ENCODE measurements at regions not wholly inside any gene's neighbourhood (a gene's known extent, or its start where the extent isn't known, plus 50 kb on each side); places are given as distances from the start of the nearest gene placed in this dataset.

DNA sequence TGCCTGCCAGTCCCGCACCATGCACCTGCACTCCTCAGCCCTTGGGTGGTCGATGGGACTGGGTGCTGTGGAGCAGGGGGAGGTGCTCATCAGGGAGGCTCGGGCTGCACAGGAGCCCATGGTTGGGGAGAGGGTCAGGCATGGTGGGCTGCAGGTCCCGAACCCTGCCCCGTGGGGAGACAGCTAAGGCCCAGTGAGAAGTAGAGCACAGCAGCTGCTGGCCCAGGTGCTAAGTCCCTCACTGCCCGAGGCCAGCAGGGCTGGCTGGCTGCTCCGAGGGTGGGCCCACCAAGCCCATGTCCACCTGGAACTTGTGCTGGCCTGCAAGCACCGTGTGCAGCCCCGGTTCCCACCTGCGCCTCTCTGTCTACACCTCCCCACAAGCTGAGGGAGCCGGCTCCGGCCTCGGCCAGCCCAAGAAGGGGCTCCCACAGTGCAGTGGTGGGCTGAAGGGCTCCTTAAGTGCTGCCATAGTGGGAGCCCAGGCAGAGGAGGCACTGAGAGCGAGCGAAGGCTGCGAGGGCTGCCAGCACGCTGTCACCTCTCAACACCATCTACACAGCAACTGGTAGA, 88.5 kb upstream of the ELAVL2 start:
- no peak for DNase-seq (ENCODE audit: low read depth)

DNA sequence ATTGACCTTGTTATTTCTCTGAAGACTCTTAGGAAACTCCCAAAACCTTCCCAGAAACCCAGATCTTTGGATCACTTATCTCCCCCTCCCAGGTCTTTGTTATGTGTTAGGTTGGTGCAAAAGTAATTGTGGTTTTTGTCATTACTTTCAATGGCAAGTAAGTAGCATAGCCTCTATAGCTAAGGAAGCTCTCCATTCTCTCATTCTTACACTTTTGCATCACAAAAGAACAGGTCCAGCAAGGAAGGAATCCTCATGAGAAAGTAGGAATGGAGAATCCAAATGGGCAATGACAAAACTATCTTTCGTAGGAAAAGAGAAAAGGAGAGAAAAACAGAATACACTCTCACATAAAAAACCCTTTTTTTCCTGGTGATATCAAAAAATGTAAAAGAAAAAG, 81.3 kb upstream of the ELAVL2 start:
- no peak for DNase-seq (ENCODE audit: low read depth)

DNA sequence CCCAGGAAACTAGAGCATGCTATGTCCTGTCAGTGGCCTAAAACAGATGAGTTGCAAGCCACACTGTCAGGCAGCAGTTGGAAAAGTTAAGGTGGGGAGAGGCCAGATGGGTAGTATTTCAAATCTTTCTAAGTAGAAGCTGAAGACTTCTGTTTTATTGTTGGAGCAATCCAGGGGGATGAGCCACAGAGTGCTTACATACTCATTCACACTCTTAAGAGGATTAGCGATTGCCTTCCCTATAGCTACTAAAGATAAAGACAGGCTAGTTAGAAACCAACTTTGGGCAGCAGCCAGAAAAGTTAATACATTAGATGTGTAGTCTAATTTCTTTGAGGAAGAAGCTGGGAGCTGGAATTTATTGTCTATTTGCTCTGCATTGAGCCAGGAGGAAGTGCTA, 61.7 kb upstream of the ELAVL2 start:
- DNase-seq (ENCODE audit: low read depth): no peak
